OCI-LY7 (cell line): ENCODE measurements at regions not wholly inside any gene's neighbourhood (a gene's known extent, or its start where the extent isn't known, plus 50 kb on each side); places are given as distances from the start of the nearest gene placed in this dataset.

ENCODE experiments used
- EZH2phosphoT487 ChIP-seq: fragments of 200-600 bp; sonication (generic); IDR thresholded peaks from 2 replicates; pipeline ENCODE4 v1.6.1; 2018; ENCODE audit warnings: low read depth, borderline replicate concordance, mild to moderate bottlenecking, mixed run types, antibody characterized with exemption, low read length, moderate library complexity, mixed read lengths
- TF ChIP-seq, protein P1 (sequence below): fragments of 200-600 bp; sonication (generic); conservative IDR thresholded peaks from 2 replicates; pipeline ENCODE4 v1.5.1; 2014; ENCODE audit warnings: mild to moderate bottlenecking, antibody characterized with exemption, low read length, moderate library complexity, mixed read lengths

DNA sequence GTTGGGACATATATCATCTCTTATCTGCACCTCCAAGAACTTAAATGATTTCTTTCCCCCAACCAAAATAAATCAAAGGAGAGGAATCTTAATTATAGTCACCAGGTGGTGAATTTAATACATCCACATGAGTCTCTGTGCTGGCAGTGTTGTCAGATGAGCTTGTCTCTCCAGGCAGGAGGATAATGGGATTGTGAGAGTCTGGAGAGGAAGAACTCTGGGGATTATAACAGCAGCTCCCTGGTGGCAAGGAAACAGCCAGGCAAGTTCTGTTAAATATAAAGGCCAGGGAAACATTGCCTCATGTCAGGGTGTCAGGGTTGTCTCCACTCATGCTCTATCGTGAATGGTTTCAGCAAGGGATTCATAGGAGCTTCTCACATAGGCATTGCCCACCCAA is 80.8 kb downstream of the TLR4 start:
- TF ChIP-seq, protein P1, sequence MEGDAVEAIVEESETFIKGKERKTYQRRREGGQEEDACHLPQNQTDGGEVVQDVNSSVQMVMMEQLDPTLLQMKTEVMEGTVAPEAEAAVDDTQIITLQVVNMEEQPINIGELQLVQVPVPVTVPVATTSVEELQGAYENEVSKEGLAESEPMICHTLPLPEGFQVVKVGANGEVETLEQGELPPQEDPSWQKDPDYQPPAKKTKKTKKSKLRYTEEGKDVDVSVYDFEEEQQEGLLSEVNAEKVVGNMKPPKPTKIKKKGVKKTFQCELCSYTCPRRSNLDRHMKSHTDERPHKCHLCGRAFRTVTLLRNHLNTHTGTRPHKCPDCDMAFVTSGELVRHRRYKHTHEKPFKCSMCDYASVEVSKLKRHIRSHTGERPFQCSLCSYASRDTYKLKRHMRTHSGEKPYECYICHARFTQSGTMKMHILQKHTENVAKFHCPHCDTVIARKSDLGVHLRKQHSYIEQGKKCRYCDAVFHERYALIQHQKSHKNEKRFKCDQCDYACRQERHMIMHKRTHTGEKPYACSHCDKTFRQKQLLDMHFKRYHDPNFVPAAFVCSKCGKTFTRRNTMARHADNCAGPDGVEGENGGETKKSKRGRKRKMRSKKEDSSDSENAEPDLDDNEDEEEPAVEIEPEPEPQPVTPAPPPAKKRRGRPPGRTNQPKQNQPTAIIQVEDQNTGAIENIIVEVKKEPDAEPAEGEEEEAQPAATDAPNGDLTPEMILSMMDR: no peak
- TF ChIP-seq EZH2phosphoT487: no peak
